ENCODE measurements at regions not wholly inside any gene's neighbourhood (a gene's known extent, or its start where the extent isn't known, plus 50 kb on each side); places are given as distances from the start of the nearest gene placed in this dataset.

DNA sequence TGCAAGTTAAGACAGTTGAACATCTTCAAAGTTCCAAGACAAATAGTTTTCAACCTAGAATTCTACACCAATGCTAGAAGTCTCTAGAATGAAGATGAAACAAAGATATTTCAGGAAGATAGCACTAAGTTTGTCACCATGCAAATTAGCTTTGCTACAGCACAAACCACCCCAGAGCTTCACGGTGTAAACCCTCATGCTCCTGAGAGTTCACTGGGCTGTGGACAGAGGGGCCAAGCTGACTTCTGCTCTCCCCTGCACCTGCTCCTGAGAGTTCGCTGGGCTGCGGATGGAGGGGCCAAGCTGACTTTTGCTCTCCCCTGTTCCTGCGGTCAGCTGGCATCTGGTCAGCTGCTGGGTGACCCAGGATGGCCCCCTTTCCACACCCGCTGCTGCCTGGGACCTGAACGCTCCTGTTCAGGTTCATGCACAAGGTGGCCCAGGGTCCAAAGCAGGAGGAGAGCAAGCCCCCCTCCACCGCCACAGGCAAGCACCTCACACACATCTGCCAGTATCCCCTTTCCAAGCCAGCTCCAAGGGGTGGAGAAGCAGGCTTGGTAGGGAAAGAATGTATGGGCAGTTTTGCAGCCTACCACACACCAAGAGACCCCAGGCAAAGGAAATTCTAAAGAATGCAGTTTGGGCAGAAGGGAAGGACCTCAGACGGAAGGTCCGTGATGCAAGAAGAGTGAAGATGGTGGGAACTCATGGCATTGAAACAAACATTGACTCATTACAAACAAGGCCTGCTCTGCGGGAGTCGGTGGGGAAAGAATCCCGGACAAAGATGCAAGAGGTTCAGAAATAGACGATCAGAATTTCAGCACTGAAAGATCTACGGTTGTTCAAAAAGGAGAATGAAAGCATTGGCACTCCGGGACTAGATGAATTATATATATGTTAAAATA is 137.8 kb upstream of the PPP2R2D start:
- intact Hi-C loops (cut with micrococcal nuclease), result no loop called here
- Mint-ChIP-seq H3K4me1 (no peaks in the 10 kb centered on the region), H3K27ac (peak overlapping the region in 1 of 7 donors; percentile 14), H3K27me3 (ENCODE audit: low read depth in 3 of 3) (peaks cover 1 to 2% (median 2%) of the 10 kb centered on the region in 3 donors), H3K9me3 (peaks cover 0 to 3% (median 1%) of the 10 kb centered on the region in 7 donors), H3K36me3 (no peaks in the 10 kb centered on the region), H3K4me3 (no peak overlapping the region)
- Histone ChIP-seq H3K36me3 (replicated peaks in 1 of 2; ENCODE audit: control insufficient read depth in 1 of 2, insufficient read depth in 2 of 2, low read length in 2 of 2) (no peaks in the 10 kb centered on the region), H3K9ac (ENCODE audit: insufficient read depth, low read length, poor library complexity, severe bottlenecking) (no peak overlapping the region), H3K9me3 (replicated peaks in 1 of 2; ENCODE audit: control insufficient read depth in 1 of 2, insufficient read depth in 1 of 2, low read length in 2 of 2) (no peaks in the 10 kb centered on the region), H4K20me1 (ENCODE audit: insufficient read depth, low read length) (no peaks in the 10 kb centered on the region), H3K27me3 (ENCODE audit: control insufficient read depth in 2 of 2, insufficient read depth in 2 of 2, low read length in 2 of 2) (no peaks in the 10 kb centered on the region), H3K4me1 (ENCODE audit: control insufficient read depth in 1 of 2, insufficient read depth in 2 of 2, low read length in 2 of 2) (no peaks in the 10 kb centered on the region), H3K27ac (ENCODE audit: low read depth in 1 of 2, low read length in 2 of 2) (no peak overlapping the region), H3K79me2 (ENCODE audit: insufficient read depth, low read length) (no peaks in the 10 kb centered on the region), H2AFZ (ENCODE audit: insufficient read depth, low read depth, low read length, poor library complexity, severe bottlenecking) (no peak overlapping the region), H3K4me3 (replicated peaks in 1 of 3; ENCODE audit: low read depth in 2 of 3, low read length in 3 of 3) (no peak overlapping the region), H3K4me2 (replicated peaks; ENCODE audit: extremely low read depth, low read length, poor library complexity, severe bottlenecking) (no peak overlapping the region)
- DNase-seq, result no peak
- WGBS (ENCODE audit: insufficient coverage), result 91% methylated on average over 9 of the region's 15 CpGs
- TF ChIP-seq, protein P1, sequence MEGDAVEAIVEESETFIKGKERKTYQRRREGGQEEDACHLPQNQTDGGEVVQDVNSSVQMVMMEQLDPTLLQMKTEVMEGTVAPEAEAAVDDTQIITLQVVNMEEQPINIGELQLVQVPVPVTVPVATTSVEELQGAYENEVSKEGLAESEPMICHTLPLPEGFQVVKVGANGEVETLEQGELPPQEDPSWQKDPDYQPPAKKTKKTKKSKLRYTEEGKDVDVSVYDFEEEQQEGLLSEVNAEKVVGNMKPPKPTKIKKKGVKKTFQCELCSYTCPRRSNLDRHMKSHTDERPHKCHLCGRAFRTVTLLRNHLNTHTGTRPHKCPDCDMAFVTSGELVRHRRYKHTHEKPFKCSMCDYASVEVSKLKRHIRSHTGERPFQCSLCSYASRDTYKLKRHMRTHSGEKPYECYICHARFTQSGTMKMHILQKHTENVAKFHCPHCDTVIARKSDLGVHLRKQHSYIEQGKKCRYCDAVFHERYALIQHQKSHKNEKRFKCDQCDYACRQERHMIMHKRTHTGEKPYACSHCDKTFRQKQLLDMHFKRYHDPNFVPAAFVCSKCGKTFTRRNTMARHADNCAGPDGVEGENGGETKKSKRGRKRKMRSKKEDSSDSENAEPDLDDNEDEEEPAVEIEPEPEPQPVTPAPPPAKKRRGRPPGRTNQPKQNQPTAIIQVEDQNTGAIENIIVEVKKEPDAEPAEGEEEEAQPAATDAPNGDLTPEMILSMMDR (IDR thresholded peaks at IDR 0.05), result no peak

- DNase-seq, result no peak
- Histone ChIP-seq H3K27ac (ENCODE audit: low read depth in 1 of 2, low read length in 2 of 2) (no peak overlapping the region), H3K36me3 (replicated peaks in 1 of 2; ENCODE audit: control insufficient read depth in 1 of 2, insufficient read depth in 2 of 2, low read length in 2 of 2) (no peaks in the 10 kb centered on the region), H3K4me3 (replicated peaks in 1 of 3; ENCODE audit: low read depth in 2 of 3, low read length in 3 of 3) (no peak overlapping the region), H3K4me2 (replicated peaks; ENCODE audit: extremely low read depth, low read length, poor library complexity, severe bottlenecking) (no peak overlapping the region), H3K27me3 (ENCODE audit: control insufficient read depth in 2 of 2, insufficient read depth in 2 of 2, low read length in 2 of 2) (no peaks in the 10 kb centered on the region), H3K79me2 (ENCODE audit: insufficient read depth, low read length) (no peaks in the 10 kb centered on the region), H3K9me3 (replicated peaks in 1 of 2; ENCODE audit: control insufficient read depth in 1 of 2, insufficient read depth in 1 of 2, low read length in 2 of 2) (no peaks in the 10 kb centered on the region), H3K4me1 (ENCODE audit: control insufficient read depth in 1 of 2, insufficient read depth in 2 of 2, low read length in 2 of 2) (no peaks in the 10 kb centered on the region), H2AFZ (ENCODE audit: insufficient read depth, low read depth, low read length, poor library complexity, severe bottlenecking) (no peak overlapping the region), H3K9ac (ENCODE audit: insufficient read depth, low read length, poor library complexity, severe bottlenecking) (no peak overlapping the region), H4K20me1 (ENCODE audit: insufficient read depth, low read length) (no peaks in the 10 kb centered on the region)
- Mint-ChIP-seq H3K27ac (no peak overlapping the region), H3K4me1 (no peaks in the 10 kb centered on the region), H3K27me3 (ENCODE audit: low read depth in 3 of 3) (peaks cover 1 to 4% (median 2%) of the 10 kb centered on the region in 3 donors), H3K9me3 (peaks cover 0 to 1% (median 0%) of the 10 kb centered on the region in 7 donors), H3K36me3 (no peaks in the 10 kb centered on the region), H3K4me3 (no peak overlapping the region)
- intact Hi-C loops (cut with micrococcal nuclease), result no loop called here
- TF ChIP-seq, protein P1 (IDR thresholded peaks at IDR 0.05), result no peak
- 89% methylated on average over 7 of the region's 9 CpGs for WGBS (ENCODE audit: insufficient coverage)
Measured at GRCh38 chr10:131764929-131765328, 135.9 kb upstream of the PPP2R2D start.

Measured in CD14-positive monocyte (primary cell).